ENCODE measurements at regions not wholly inside any gene's neighbourhood (a gene's known extent, or its start where the extent isn't known, plus 50 kb on each side); places are given as distances from the start of the nearest gene placed in this dataset.

DNA sequence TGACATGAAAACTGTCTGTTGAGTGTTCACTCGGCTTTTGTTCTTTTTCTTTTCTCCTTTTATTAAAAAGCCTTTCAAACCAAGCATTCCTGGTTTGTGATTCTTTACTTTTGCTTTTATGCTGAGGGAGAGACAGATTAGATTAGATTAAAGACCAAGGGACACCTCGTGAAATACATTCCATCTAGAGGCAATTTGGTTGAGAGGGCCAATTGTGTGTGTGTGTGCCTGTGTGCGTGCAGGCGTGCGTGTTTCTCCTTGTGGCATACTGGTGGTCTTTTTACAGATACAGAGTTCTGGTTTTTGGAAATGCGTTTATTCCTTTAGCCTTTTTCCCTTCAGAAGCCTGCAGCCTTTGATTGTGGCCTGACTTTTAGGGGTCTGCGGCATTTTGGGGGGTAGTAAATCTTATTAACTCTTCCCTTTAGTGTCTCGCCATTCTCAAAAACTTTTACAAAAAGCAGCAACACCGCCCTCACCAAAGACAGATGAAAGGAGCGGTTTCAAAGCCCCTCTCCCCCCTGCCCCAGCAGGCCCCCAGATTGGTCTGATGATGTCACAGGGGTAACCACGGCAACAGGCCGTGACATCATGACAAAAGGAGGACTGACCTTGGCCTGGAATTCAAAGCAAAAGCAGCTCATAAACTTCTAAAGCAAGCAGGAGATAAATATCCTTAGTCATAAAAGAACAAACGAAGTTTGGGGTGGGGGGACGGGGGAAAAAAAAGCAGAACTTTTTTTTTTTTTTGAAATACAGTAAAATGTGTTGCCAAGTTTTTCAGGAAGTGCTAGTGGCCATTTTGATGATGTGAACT, 84.1 kb upstream of the TBX3 start:
- H3K36me3 ChIP-seq (ENCODE audit: control insufficient read depth in 2 of 2, extremely low read depth in 1 of 2, insufficient read depth in 2 of 2, low read length in 2 of 2) = no peaks in the 10 kb centered on the region
- H3K9me3 ChIP-seq (replicated peaks; ENCODE audit: control insufficient read depth, insufficient read depth, low read length) = peaks cover 4% of the 10 kb centered on the region
- no TSS peak for BruUV-seq (replicated peaks)
- no peaks in the 10 kb centered on the region for H4K20me1 ChIP-seq (replicated peaks; ENCODE audit: control insufficient read depth, extremely low read depth, insufficient read depth, low read length)
- no peaks in the 10 kb centered on the region for H3K79me2 ChIP-seq (ENCODE audit: control insufficient read depth, insufficient read depth, low read length)
- H2AFZ ChIP-seq (ENCODE audit: low read depth, low read length) = no peak overlapping the region
- no peak overlapping the region for H3K9ac ChIP-seq (replicated peaks; ENCODE audit: extremely low read depth, insufficient read depth, low read length)
- TF ChIP-seq JUN (IDR thresholded peaks at IDR 0.05; ENCODE audit: borderline replicate concordance, insufficient read depth, insufficient read length, low read depth) = no peak
- no peak for TF ChIP-seq GATA2 (IDR thresholded peaks at IDR 0.05; ENCODE audit: insufficient read depth, insufficient read length, low read depth, low read length)
- TF ChIP-seq, protein P1, sequence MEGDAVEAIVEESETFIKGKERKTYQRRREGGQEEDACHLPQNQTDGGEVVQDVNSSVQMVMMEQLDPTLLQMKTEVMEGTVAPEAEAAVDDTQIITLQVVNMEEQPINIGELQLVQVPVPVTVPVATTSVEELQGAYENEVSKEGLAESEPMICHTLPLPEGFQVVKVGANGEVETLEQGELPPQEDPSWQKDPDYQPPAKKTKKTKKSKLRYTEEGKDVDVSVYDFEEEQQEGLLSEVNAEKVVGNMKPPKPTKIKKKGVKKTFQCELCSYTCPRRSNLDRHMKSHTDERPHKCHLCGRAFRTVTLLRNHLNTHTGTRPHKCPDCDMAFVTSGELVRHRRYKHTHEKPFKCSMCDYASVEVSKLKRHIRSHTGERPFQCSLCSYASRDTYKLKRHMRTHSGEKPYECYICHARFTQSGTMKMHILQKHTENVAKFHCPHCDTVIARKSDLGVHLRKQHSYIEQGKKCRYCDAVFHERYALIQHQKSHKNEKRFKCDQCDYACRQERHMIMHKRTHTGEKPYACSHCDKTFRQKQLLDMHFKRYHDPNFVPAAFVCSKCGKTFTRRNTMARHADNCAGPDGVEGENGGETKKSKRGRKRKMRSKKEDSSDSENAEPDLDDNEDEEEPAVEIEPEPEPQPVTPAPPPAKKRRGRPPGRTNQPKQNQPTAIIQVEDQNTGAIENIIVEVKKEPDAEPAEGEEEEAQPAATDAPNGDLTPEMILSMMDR (IDR thresholded peaks at IDR 0.05; ENCODE audit: extremely low read depth in 1 of 2, insufficient read depth in 1 of 2, low read depth in 1 of 2, low read length in 2 of 2) = no peak
- TF ChIP-seq POLR2A (IDR thresholded peaks at IDR 0.05; ENCODE audit: low read depth, low read length) = no peak
- no peak for TF ChIP-seq POLR2AphosphoS5 (IDR thresholded peaks at IDR 0.05; ENCODE audit: insufficient read depth, low read depth, low read length)
- TF ChIP-seq FOS (IDR thresholded peaks at IDR 0.05; ENCODE audit: borderline replicate concordance, insufficient read depth, low read length) = no peak
- TF ChIP-seq, protein P2, sequence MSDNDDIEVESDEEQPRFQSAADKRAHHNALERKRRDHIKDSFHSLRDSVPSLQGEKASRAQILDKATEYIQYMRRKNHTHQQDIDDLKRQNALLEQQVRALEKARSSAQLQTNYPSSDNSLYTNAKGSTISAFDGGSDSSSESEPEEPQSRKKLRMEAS (IDR thresholded peaks at IDR 0.05; ENCODE audit: insufficient read depth, insufficient read length) = no peak
- no peak for TF ChIP-seq EZH2 (IDR thresholded peaks at IDR 0.05; ENCODE audit: borderline replicate concordance, low read depth, low read length, severe bottlenecking)
- TF ChIP-seq MYC (IDR thresholded peaks at IDR 0.05; ENCODE audit: low read depth, low read length) = no peak
- DNase-seq (ENCODE audit: low read depth, low spot score) = no peak
- H3K4me2 ChIP-seq (ENCODE audit: insufficient read depth, low read length) = no peak overlapping the region
- ChIA-PET CTCF (no interaction called here), POLR2A (no interaction called here)
- dilution Hi-C loops (cut with MboI; ENCODE audit: extremely low pct_ligation_motif_present, low sequenced_read_pairs) = no loop called here
- no peaks in the 10 kb centered on the region for H3K9me1 ChIP-seq (replicated peaks; ENCODE audit: control insufficient read depth, extremely low read depth, insufficient read depth, low read length)
- H3K27ac ChIP-seq (ENCODE audit: insufficient read depth, low read depth, low read length) = no peak overlapping the region
- no peak overlapping the region for H3K4me3 ChIP-seq (replicated peaks in 1 of 3; ENCODE audit: insufficient read depth in 1 of 3, low read depth in 1 of 3, low read length in 3 of 3)
- intact Hi-C loops (cut with micrococcal nuclease) = no loop called here
- FAIRE-seq = no peak
- H3K4me1 ChIP-seq (ENCODE audit: control insufficient read depth, extremely low read depth, insufficient read depth, low read length) = no peaks in the 10 kb centered on the region
- no peaks in the 10 kb centered on the region for H3K27me3 ChIP-seq (ENCODE audit: control insufficient read depth in 2 of 2, insufficient read depth in 2 of 2, low read length in 2 of 2)

Measured in endothelial cell of umbilical vein (primary cell).